GM12872 (cell line): ENCODE measurements at regions not wholly inside any gene's neighbourhood (a gene's known extent, or its start where the extent isn't known, plus 50 kb on each side); places are given as distances from the start of the nearest gene placed in this dataset.

Experiments used
- TF ChIP-seq, protein P1 (sequence below): IDR thresholded peaks from 3 replicates; pipeline ENCODE4 v1.5.1; 2011; ENCODE audit warnings: low read depth, mild to moderate bottlenecking, low read length, moderate library complexity; ENCODE audit not compliant: insufficient read depth

DNA sequence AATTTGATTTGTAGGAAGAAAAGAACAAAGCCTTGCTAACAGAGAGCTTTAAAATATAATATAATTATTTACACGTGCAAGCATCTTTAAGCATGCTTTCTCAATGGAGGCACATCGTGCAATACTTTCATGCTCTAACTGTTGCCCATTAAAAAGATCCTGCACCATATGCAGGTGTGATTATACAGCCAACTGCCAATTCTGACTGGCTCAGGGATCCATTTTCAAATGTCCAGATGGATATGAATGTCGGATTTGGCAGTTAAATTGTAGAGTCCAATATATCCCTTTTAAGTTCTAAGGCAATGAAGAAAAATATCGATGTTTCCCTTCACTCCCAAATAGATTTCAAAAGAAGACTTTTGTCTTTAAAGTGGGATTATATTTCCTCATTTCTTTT, 416.4 kb upstream of the CD180 start:
- TF ChIP-seq, protein P1, sequence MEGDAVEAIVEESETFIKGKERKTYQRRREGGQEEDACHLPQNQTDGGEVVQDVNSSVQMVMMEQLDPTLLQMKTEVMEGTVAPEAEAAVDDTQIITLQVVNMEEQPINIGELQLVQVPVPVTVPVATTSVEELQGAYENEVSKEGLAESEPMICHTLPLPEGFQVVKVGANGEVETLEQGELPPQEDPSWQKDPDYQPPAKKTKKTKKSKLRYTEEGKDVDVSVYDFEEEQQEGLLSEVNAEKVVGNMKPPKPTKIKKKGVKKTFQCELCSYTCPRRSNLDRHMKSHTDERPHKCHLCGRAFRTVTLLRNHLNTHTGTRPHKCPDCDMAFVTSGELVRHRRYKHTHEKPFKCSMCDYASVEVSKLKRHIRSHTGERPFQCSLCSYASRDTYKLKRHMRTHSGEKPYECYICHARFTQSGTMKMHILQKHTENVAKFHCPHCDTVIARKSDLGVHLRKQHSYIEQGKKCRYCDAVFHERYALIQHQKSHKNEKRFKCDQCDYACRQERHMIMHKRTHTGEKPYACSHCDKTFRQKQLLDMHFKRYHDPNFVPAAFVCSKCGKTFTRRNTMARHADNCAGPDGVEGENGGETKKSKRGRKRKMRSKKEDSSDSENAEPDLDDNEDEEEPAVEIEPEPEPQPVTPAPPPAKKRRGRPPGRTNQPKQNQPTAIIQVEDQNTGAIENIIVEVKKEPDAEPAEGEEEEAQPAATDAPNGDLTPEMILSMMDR, result no peak

DNA sequence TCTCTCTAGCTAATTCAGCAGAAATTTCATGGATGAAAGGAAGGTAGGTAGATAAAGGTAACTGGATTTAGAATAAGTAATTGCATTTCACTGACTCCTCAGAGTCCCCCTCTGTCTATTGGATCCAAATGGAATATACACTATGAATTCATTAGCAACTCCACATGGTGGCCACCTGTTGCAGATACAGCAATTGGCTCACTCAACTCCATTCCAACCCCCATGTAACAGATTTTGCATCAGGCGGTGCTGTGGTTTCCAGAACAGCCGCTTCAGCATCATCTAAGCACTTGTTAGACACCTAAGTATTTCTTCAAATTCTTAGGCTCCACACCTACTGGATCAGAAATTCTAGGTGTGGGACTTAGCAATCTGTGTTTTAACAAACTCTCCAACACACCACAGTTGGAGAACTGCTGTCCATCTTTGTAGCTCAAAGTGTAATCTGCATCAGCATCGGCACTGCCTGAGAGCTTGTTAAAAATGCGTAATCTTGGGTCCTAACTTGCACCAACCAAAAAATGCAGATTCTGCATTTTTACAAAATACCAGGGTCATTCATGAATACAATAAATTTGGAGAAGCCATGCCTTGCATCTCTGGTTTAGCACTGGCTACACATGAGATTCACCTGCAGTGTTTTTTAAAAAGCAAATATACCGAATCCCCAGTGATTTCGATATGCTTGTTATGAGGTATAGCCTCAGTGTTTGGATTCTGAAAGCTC, 413.8 kb upstream of the CD180 start:
- TF ChIP-seq, protein P1, result no peak

DNA sequence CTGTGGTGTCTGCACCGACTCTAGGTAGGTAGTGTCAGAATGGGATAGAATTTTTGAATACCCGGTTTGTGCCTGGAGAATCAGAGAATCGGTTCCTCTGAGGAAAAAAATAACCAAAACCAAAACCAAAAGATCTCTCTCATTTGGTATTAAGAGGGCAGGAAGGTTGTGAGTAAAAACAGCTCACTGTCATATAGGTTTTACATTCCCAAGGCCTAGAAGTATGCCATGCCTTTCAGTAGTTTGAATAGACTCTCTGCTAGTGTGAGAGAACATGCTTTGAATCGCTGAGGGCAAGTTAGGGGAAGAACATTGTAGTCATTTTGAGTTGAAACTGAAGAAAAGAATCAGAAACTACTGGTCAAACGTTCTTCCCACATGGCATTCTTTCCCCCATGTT, 411.4 kb upstream of the CD180 start:
- TF ChIP-seq, protein P1, result no peak

DNA sequence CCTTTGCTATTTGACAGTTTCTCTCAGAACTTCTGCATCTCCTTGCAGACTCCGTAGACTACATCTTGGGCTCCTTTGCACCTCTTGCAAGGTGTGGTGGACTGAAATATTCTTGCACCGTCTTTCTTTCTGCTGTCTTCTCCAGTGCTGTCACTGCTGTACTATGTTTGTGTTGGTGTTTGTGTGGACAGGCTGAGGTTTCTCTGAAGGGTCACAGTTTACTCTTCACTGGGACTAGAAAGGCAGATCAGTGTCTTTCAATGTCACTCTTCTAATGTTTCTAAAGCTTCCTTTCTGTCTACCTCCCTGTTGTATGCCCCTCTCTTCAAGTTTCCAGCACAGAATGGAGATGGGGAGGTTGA, 410.0 kb upstream of the CD180 start:
- TF ChIP-seq, protein P1, result no peak

DNA sequence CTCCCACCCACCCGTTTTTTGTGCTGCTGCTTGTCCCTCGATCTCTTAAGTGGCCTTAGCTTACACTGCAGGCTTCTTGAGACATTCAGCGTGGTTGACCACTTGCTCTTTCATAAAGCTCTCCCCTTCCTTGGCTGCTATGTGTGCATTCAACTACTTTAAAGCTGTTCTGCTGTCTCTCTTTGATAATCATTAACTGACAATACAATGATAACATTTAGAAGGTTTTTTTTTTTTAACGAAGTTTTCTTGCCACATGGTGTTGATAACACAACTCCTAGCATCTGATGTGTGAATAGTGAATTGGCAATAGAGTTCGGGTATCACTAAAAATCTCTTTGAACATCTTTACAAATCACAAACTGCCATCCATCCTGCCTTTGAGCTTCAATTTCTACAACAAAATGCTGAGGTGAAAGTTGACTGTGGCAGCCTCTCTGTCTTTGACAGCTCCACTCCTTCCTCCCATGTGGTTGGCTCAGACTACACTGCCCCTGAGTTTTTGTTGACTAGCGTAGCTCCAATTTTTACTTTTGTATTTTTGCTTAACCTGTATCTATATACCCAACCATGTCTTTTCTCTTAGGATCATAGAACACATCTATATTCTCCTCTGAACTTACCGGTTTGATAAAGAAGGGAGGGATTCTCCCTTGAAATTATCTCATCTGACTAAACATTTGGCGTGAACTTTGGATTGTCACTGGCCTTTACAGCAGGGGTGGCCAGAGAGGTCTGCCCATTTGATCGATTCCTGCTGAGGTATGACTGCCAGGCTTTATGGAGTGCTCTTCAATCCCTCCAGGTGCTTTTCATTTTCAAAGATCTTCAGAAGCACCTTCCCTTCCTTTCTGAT, 409.4 kb upstream of the CD180 start:
- TF ChIP-seq, protein P1, result no peak

DNA sequence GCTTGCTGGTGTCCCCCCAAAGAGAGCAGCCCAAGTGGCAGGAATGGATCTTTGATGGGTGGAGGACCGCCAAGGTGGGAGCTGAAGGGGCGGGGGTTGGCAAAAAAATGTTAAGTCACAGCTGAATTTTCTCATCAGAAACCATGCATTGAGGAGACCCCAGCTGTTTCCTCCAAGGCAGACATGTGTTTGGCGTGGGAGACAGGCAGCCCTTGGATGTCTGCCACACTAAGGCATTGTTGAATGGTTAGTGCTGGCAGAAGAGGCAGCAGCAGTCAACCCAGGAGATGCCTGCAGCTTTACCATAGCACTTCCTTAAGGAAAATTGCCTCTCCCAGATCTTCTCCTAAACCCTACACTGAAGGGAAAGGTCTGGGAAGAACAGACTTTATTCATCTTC, 394.9 kb upstream of the CD180 start:
- TF ChIP-seq, protein P1, result no peak

DNA sequence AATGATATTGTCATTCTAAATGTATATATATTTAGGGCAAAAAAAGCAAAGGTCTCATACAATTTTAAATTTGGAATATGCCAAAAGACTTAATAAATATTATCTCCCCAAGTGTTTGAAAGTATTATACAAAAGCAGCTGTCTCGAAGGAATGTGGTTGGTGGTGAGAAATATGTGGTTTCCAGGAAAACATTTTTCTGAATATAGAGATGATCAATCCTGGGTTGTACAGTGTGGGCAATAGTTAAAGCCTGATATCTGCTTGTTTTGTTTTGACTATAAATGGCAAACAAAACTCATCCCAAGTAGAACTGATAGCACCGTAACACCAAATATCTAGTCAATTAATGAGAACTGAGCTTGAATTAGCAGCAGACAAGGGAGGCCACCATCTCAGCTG, 391.8 kb upstream of the CD180 start:
- TF ChIP-seq, protein P1, result no peak
